Stomach (tissue), 8 donors: ENCODE measurements at regions not wholly inside any gene's neighbourhood (a gene's known extent, or its start where the extent isn't known, plus 50 kb on each side); places are given as distances from the start of the nearest gene placed in this dataset.

Source experiments
- DNase-seq, 2 donors: peaks; one replicate each; pipeline versions ENCODE4 v3.0.0 to v3.0.0-alpha.2; 2013 to 2019
- H3K27ac ChIP-seq, 5 donors: fragments of 200-600 bp in 4 of 5; sonication (generic) in 4 of 5; one replicate each; pipeline ENCODE4 v1.5.1; 2013 to 2019; ENCODE audit warnings: mild to moderate bottlenecking in 1 of 5, moderate library complexity in 1 of 5
- H3K27me3 ChIP-seq, 3 donors: fragments of 200-600 bp; sonication (generic); one replicate each; pipeline ENCODE4 v1.5.1; 2017 to 2019; ENCODE audit warnings: mixed run types in 1 of 3
- H3K36me3 ChIP-seq, 4 donors: fragments of 200-600 bp; sonication (generic); 1 replicate in 3 of 4; 2 replicates in 1 of 4; pipeline ENCODE4 v1.5.1; 2016 to 2019
- H3K4me1 ChIP-seq, 4 donors: fragments of 200-600 bp; sonication (generic); one replicate each; pipeline ENCODE4 v1.5.1; 2016 to 2019
- H3K4me3 ChIP-seq, 4 donors: fragments of 200-600 bp; sonication (generic) in 3 of 4; one replicate each; pipeline ENCODE4 v1.5.1; 2016 to 2019; ENCODE audit warnings: mild to moderate bottlenecking in 1 of 4
- H3K9me3 ChIP-seq, 4 donors: fragments of 200-600 bp; sonication (generic); one replicate each; pipeline ENCODE4 v1.5.1; 2016 to 2019
- EP300 ChIP-seq: sonication (generic); formaldehyde crosslinking; IDR thresholded peaks from one replicate; pipeline ENCODE4 v1.6.1; 2017; ENCODE audit warnings: antibody characterized with exemption
- POLR2A ChIP-seq, 4 donors: fragments of 450-650 bp; IDR thresholded peaks; one replicate each; pipeline ENCODE4 v1.6.1; 2016; ENCODE audit warnings: antibody characterized with exemption in 4 of 4, control low read depth in 2 of 4, mild to moderate bottlenecking in 1 of 4, moderate library complexity in 1 of 4
- POLR2AphosphoS5 ChIP-seq, 3 donors: sonication (generic); formaldehyde crosslinking; IDR thresholded peaks; one replicate each; pipeline ENCODE4 v1.6.1; 2016; ENCODE audit warnings: antibody characterized with exemption in 3 of 3
- WGBS, 5 donors: extraction: QIAGEN DNeasy Blood & Tissue Kit in 3 of 5; methylation state at CpG; one replicate each; pipeline versions ENCODE4 v1.1.5 to v1.1.7; 2013 to 2018; 5-methylcytosine and 5-hydroxymethylcytosine counted together
- intact Hi-C: fragments of 100-400 bp; cut with DNase I; formaldehyde crosslinking; loops from one replicate; pipeline ENCODE4 v1.15.1; 2023; ENCODE audit warnings: low total_unique reads
- TF ChIP-seq, protein P1 (sequence below), 7 experiments: fragments of 450-650 bp in 4 of 7; fragments of 200-600 bp in 3 of 7; sonication (generic) in 3 of 7; IDR thresholded peaks; one replicate each; pipeline ENCODE4 v1.5.1; 2016 to 2019; ENCODE audit warnings: antibody characterized with exemption in 7 of 7, control low read depth in 2 of 7, mild to moderate bottlenecking in 1 of 7
- donor health status: healthy with polysubstance abuse.
- donor health status: Bipolar disorder and iron deficiency.
- donor health status: healthy.

DNA sequence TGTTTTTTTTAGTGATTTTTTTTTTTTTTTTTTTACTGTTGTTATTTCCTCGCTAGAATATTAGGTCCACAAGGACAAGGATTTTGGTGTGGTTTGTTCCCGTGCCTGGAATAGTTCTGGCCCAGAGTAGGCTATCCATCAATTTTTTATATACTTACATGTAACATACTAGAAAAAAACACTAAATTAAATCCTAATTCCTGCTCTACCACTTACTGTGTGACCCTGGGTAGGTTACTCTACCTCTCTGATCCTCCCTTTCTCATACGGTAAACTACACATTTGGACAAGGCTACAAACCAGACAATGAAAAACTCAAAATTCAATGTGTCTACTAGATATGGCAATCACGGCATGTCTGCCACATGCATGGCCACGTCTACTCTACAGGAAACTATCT is 141.3 kb upstream of the ABCA1 start:
- no peak overlapping the region for H3K27ac ChIP-seq
- peaks cover 22 to 30% (median 22%) of the 10 kb centered on the region in 4 donors for H3K4me1 ChIP-seq
- H3K4me3 ChIP-seq = no peak overlapping the region
- no peaks in the 10 kb centered on the region for H3K27me3 ChIP-seq
- 89 to 95% (median 92%) methylated on average over 5 of the region's 5 CpGs for WGBS, 5 donors
- intact Hi-C loops = loop anchor here (10.0 kb wide), 1 partner anchor 74 kb away; no protein-coding TSS in a partner anchor
- TF ChIP-seq POLR2AphosphoS5 (IDR thresholded peaks at IDR 0.05) = no peak
- TF ChIP-seq EP300 = no peak
- no peak for TF ChIP-seq POLR2A (IDR thresholded peaks at IDR 0.05)
- TF ChIP-seq, protein P1, sequence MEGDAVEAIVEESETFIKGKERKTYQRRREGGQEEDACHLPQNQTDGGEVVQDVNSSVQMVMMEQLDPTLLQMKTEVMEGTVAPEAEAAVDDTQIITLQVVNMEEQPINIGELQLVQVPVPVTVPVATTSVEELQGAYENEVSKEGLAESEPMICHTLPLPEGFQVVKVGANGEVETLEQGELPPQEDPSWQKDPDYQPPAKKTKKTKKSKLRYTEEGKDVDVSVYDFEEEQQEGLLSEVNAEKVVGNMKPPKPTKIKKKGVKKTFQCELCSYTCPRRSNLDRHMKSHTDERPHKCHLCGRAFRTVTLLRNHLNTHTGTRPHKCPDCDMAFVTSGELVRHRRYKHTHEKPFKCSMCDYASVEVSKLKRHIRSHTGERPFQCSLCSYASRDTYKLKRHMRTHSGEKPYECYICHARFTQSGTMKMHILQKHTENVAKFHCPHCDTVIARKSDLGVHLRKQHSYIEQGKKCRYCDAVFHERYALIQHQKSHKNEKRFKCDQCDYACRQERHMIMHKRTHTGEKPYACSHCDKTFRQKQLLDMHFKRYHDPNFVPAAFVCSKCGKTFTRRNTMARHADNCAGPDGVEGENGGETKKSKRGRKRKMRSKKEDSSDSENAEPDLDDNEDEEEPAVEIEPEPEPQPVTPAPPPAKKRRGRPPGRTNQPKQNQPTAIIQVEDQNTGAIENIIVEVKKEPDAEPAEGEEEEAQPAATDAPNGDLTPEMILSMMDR (IDR thresholded peaks at IDR 0.05) = no peak
- no peaks in the 10 kb centered on the region for H3K9me3 ChIP-seq
- no peak for DNase-seq
- no peaks in the 10 kb centered on the region for H3K36me3 ChIP-seq

DNA sequence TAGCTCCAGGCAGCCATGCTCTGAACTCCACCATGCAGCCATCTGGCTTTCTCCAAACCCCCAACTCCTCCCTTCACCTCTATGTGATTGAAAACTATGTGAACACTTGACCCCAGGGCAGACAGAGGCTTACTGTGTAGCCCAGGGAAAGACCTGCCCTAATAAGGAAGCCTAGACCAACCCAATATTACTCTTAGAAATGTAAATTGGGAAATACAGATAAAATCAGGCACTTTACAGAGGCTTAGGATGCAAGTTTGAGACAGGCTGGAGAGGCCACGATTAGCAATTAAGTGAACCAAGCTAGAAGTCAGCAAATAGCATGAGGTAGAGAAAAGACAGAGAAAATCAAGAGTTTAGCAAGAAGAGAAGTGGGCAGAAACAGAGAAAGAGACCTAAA is 141.7 kb upstream of the ABCA1 start:
- no peak for DNase-seq
- Histone ChIP-seq H3K36me3 (no peaks in the 10 kb centered on the region), H3K4me1 (peaks cover 18 to 26% (median 19%) of the 10 kb centered on the region in 4 donors), H3K27ac (no peak overlapping the region), H3K9me3 (no peaks in the 10 kb centered on the region), H3K4me3 (no peak overlapping the region), H3K27me3 (no peaks in the 10 kb centered on the region)
- 19 to 72% (median 31%) methylated on average over 1 of the region's 1 CpG for WGBS, 5 donors
- intact Hi-C loops = loop anchor here (10.0 kb wide), 1 partner anchor 75 kb away; no protein-coding TSS in a partner anchor
- TF ChIP-seq POLR2A (IDR thresholded peaks at IDR 0.05) = no peak
- no peak for TF ChIP-seq EP300
- TF ChIP-seq, protein P1 (IDR thresholded peaks at IDR 0.05) = no peak

DNA sequence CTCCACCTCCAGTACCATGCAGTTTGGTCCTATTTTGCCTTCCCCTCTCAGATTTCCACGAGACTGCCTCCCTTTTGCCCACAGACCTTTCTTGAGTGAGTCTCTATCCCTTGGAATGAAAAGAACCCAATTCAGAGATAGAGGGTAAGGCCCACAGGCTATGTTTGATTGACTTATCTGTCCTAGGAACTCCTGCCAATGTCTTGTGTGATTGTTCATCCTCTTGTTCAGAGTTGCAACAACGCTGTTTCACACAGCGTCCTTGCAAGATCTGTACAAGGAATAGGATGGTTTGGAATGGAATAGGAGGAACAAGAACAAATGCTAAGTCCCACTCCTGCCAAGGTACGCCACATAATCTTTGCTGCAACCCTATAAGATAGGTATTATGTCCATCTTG is 142.2 kb upstream of the ABCA1 start:
- no peaks in the 10 kb centered on the region for H3K27me3 ChIP-seq
- peaks cover 13 to 21% (median 14%) of the 10 kb centered on the region in 4 donors for H3K4me1 ChIP-seq
- H3K36me3 ChIP-seq = no peaks in the 10 kb centered on the region
- no peaks in the 10 kb centered on the region for H3K9me3 ChIP-seq
- intact Hi-C loops = no loop called here
- no peak for DNase-seq
- H3K27ac ChIP-seq = no peak overlapping the region
- no peak overlapping the region for H3K4me3 ChIP-seq
- TF ChIP-seq EP300 (no peak), POLR2AphosphoS5 (IDR thresholded peaks at IDR 0.05) (no peak), POLR2A (IDR thresholded peaks at IDR 0.05) (no peak)
- TF ChIP-seq, protein P1 (IDR thresholded peaks at IDR 0.05) = no peak
- 80 to 88% (median 87%) methylated on average over 4 of the region's 4 CpGs for WGBS, 5 donors

DNA sequence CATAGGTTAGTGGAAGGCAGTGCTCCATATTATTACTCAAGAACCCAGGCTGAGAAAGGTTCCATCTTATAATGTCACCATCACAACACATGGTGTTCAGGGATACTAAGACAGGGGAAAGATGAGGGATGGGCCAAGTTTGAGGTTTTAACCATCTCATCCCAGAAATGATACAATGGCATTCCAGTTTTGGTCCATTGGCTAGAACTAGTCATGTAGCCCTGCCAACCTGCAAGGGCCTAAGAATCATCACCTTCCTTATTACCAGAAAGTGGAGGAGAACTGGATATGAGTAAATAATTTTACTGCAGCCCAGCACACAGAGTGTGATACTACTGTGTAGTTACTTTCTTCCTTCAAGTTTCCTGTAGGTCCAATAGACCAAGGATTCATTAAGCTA is 144.5 kb upstream of the ABCA1 start:
- H3K4me1 ChIP-seq = peaks cover 0 to 3% (median 0%) of the 10 kb centered on the region in 4 donors
- H3K36me3 ChIP-seq = no peaks in the 10 kb centered on the region
- DNase-seq = no peak
- H3K9me3 ChIP-seq = no peaks in the 10 kb centered on the region
- H3K27ac ChIP-seq = no peak overlapping the region
- no peak overlapping the region for H3K4me3 ChIP-seq
- no peaks in the 10 kb centered on the region for H3K27me3 ChIP-seq
- intact Hi-C loops = no loop called here
- TF ChIP-seq, protein P1 (IDR thresholded peaks at IDR 0.05) = no peak
- TF ChIP-seq EP300 = no peak
- no peak for TF ChIP-seq POLR2AphosphoS5 (IDR thresholded peaks at IDR 0.05)
- TF ChIP-seq POLR2A (IDR thresholded peaks at IDR 0.05) = no peak
